ENCODE measurements at regions not wholly inside any gene's neighbourhood (a gene's known extent, or its start where the extent isn't known, plus 50 kb on each side); places are given as distances from the start of the nearest gene placed in this dataset.

DNA sequence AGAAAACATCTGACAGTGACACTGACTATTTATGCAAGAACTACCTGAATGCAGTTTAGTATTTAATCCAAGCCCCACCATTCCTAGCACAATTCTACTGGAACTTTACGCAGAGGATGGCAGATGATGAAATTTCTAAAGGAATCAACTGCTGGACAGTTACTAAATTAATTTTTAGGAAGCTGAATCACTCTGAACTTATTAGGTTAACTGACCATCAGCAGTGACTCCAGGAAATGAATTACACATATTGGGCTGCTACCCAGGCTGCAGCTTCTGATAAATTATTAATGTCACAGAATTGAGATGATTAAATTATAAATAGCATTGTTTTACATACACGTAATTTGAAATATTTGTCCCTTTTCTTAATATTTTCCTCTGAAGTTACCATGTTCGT lies 250.8 kb downstream of the TMEM182 start:
- TF ChIP-seq, protein P1, sequence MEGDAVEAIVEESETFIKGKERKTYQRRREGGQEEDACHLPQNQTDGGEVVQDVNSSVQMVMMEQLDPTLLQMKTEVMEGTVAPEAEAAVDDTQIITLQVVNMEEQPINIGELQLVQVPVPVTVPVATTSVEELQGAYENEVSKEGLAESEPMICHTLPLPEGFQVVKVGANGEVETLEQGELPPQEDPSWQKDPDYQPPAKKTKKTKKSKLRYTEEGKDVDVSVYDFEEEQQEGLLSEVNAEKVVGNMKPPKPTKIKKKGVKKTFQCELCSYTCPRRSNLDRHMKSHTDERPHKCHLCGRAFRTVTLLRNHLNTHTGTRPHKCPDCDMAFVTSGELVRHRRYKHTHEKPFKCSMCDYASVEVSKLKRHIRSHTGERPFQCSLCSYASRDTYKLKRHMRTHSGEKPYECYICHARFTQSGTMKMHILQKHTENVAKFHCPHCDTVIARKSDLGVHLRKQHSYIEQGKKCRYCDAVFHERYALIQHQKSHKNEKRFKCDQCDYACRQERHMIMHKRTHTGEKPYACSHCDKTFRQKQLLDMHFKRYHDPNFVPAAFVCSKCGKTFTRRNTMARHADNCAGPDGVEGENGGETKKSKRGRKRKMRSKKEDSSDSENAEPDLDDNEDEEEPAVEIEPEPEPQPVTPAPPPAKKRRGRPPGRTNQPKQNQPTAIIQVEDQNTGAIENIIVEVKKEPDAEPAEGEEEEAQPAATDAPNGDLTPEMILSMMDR (IDR thresholded peaks at IDR 0.05; ENCODE audit: poor library complexity), result no peak
- TF ChIP-seq EZH2 (IDR thresholded peaks at IDR 0.05; ENCODE audit: borderline replicate concordance), result no peak
